ENCODE measurements at regions not wholly inside any gene's neighbourhood (a gene's known extent, or its start where the extent isn't known, plus 50 kb on each side); places are given as distances from the start of the nearest gene placed in this dataset.
"Not testable (repeated sequence)": the region's sequence is repeated elsewhere in the genome, so short reads cannot be mapped to it uniquely, and the experiment has no call there.

DNA sequence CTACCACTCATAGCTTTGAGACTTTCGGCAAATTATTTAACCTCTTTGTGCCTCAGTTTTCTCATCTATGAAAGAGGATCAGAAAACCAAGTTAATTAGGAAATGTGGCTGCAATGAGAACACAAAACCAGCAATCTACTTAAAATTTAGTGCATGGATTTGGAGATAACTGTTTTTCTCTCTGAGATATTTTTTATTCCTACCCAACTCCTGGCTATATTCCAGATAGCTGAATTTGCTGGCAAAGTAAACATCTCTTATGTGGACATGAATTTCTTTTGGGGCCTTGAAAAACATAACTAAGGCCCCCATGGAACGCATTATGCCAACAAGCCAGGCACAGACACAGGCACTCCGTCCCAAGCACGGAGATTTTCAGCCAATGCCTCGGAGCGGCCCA lies 53.4 kb upstream of the FOXN3 start:
- intact Hi-C loops (cut with DNase I): no loop called here
- peaks cover 0 to 53% of the 10 kb centered on the region in 2 donors for H3K4me1 ChIP-seq
- H3K36me3 ChIP-seq: no peaks in the 10 kb centered on the region
- no peak for DNase-seq
- no peak for ATAC-seq
- H3K27me3 ChIP-seq: no peaks in the 10 kb centered on the region
- TF ChIP-seq, protein P1, sequence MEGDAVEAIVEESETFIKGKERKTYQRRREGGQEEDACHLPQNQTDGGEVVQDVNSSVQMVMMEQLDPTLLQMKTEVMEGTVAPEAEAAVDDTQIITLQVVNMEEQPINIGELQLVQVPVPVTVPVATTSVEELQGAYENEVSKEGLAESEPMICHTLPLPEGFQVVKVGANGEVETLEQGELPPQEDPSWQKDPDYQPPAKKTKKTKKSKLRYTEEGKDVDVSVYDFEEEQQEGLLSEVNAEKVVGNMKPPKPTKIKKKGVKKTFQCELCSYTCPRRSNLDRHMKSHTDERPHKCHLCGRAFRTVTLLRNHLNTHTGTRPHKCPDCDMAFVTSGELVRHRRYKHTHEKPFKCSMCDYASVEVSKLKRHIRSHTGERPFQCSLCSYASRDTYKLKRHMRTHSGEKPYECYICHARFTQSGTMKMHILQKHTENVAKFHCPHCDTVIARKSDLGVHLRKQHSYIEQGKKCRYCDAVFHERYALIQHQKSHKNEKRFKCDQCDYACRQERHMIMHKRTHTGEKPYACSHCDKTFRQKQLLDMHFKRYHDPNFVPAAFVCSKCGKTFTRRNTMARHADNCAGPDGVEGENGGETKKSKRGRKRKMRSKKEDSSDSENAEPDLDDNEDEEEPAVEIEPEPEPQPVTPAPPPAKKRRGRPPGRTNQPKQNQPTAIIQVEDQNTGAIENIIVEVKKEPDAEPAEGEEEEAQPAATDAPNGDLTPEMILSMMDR (IDR thresholded peaks at IDR 0.05): no peak
- no peaks in the 10 kb centered on the region for H3K9me3 ChIP-seq
- no peak overlapping the region for H3K27ac ChIP-seq
- no peak overlapping the region for H3K4me3 ChIP-seq

DNA sequence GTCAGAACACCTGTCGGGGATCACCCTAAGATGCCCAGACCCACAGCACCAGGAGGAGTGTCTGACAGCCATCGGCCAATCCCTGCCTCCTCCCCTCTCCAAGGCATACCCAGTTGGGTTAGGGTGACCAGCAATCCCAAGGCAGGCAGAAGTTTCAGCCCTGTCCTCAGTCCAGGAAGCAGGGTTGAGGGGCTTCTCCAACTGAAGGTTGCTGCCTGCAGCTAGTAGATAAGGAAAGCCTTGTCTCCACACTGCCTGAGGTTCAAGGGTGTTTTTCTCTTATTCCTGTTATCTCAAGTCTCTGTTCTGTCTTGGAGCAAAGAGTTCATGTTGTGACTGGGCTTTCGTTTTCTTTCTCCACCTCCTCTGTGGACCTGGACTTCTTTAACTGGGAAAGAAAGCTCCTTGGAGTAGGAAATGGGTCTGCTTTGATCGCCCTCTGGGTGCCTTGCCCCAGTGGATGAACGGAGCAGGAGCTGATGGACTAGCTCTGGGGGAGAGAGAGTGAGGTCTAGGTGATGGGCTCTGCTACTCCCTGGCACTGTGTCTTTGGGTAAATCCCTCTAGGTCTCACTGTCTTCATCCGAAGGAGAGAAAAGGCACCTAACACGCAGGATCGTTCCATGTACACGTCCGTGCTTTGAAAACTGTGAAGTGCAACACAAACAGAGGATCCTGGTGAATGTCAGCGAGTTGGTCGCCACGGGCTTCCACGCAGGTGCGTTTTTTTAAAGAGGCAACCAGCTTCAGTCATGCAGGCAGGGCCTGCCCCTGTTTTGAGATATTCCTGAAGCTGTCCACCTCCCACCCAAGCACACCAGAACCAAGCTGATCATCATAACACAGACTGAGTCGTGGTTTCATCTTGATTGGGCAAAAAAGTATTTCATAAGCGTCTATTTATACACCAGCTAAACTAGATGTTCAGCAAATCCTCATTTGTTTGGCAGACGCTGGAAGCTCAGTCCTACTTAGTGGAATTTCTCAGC lies 52.5 kb upstream of the FOXN3 start:
- ATAC-seq (no peak), DNase-seq (no peak)
- Histone ChIP-seq H3K9me3 (no peaks in the 10 kb centered on the region), H3K27ac (no peak overlapping the region), H3K27me3 (no peaks in the 10 kb centered on the region), H3K36me3 (no peaks in the 10 kb centered on the region), H3K4me3 (no peak overlapping the region), H3K4me1 (peaks cover 0 to 53% of the 10 kb centered on the region in 2 donors)
- TF ChIP-seq, protein P1 (IDR thresholded peaks at IDR 0.05): no peak
- intact Hi-C loops (cut with DNase I): no loop called here

DNA sequence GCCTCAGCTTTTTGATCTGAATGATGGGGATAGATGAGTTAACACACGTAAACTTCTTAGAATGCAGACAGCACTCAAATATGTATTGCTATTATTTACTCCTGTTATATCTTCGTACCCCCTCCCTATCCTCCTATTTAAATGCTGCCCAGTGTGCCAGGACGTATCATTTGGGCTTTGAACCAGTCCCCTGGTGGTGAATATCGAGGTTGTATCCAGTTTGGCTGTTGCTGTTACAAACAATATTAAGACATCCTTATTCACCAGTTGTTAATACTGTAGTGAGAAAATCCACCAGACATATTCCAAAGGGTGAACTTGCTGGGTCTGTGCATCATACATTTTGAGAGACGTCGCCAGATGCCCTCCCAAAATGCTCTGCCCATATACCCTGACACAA lies 51.5 kb upstream of the FOXN3 start:
- no peak for ATAC-seq
- intact Hi-C loops (cut with DNase I): no loop called here

DNA sequence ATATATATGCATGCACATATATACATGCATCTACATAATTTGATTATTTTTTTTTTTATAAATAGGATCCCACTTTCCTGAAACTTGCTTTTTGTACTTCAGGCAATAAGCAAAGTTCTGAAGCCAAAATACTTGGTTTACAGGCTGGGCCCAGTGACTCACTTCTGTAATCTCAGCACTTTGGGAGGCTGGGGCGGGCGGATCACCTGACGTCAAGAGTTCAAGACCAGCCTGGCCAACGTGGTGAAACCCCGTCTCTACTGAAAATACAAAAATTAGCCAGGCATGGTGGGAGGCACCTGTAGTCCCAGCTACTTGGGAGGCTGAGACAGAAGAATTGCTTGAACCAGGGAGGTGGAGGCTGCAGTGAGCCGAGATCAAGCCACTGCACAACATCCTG lies 51.0 kb upstream of the FOXN3 start:
- ATAC-seq; intact Hi-C loops (cut with DNase I); H3K4me3 ChIP-seq; DNase-seq; H3K9me3 ChIP-seq; H3K27me3 ChIP-seq; H3K27ac ChIP-seq; H3K36me3 ChIP-seq: not testable (repeated sequence)
- H3K4me1 ChIP-seq: peaks cover 0 to 53% of the 10 kb centered on the region in 2 donors

More for the DNA sequence above, 51.5 kb upstream of the FOXN3 start:
- TF ChIP-seq, protein P1 (IDR thresholded peaks at IDR 0.05): no peak
- no peak overlapping the region for H3K27ac ChIP-seq
- H3K36me3 ChIP-seq: no peaks in the 10 kb centered on the region
- no peaks in the 10 kb centered on the region for H3K9me3 ChIP-seq
- H3K27me3 ChIP-seq: no peaks in the 10 kb centered on the region
- DNase-seq: no peak
- H3K4me3 ChIP-seq: no peak overlapping the region
- H3K4me1 ChIP-seq: peaks cover 0 to 53% of the 10 kb centered on the region in 2 donors

DNA sequence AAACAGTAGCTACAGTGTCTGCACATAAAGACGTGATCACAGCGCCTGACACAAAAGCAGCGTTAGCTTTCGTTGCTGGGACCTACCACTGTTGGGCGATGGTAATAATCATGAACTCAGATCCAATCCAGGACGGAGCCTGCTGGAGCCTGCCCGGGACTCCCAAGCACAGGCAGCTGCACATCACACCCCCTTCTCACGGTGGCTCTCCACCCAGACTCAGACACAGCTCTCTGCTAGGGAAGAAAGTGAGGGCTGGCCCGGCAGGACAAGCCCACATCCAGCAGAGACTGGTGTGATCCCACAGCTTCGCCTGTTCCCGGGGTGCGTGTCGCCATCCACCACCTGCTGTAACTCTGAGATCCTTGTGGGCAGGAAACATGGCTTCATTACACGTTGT lies 49.9 kb upstream of the FOXN3 start:
- no peak overlapping the region for H3K4me3 ChIP-seq
- DNase-seq: no peak

More for the DNA sequence above, 49.9 kb upstream of the FOXN3 start:
- Histone ChIP-seq H3K9me3 (no peaks in the 10 kb centered on the region), H3K4me1 (peaks cover 0 to 47% of the 10 kb centered on the region in 2 donors), H3K27me3 (no peaks in the 10 kb centered on the region), H3K36me3 (no peaks in the 10 kb centered on the region), H3K27ac (no peak overlapping the region)
- ATAC-seq: no peak
- TF ChIP-seq, protein P1 (IDR thresholded peaks at IDR 0.05): no peak
- intact Hi-C loops (cut with DNase I): no loop called here

Data from left lung (tissue), 4 donors.